IMR-90 (cell line): ENCODE measurements at regions not wholly inside any gene's neighbourhood (a gene's known extent, or its start where the extent isn't known, plus 50 kb on each side); places are given as distances from the start of the nearest gene placed in this dataset.

Experiments
- ATAC-seq: fragments of 200-7000 bp; cut with Tn5 transposase; 2 replicates; pipeline ENCODE4 v1.9.1; 2020; ENCODE audit warnings: low read depth, mild to moderate bottlenecking, moderate library complexity
- BruUV-seq: library from RNA; stranded (reverse); fragments of 400-500 nt; replicated peaks from 2 replicates; lab custom pipeline; 2021; lab: Mats Ljungman, UMichigan
- CTCF ChIA-PET: fragments of 300-600 bp; formaldehyde crosslinking; extraction: SDS; loops from one replicate; lab custom pipeline; 2021; ENCODE audit warnings: antibody characterized with exemption; lab: Yijun Ruan, JAX
- POLR2A ChIA-PET: fragments of 300-600 bp; sonication (Branson Sonifier 250); formaldehyde crosslinking; loops from one replicate; lab custom pipeline; 2022; ENCODE audit warnings: antibody characterized with exemption; ENCODE audit not compliant: unreplicated experiment; lab: Charles Lee
- DNase-seq: peaks from one replicate; pipeline ENCODE4 v3.0.0; 2013
- H2AFZ ChIP-seq: replicated peaks from 2 replicates; pipeline ENCODE3; 2013; ENCODE audit warnings: low read length, mild to moderate bottlenecking; ENCODE audit not compliant: poor library complexity
- H2AK5ac ChIP-seq: 2 replicates; pipeline ENCODE4 v1.6.1; 2013; ENCODE audit warnings: low read depth, low read length, inconsistent platforms
- H2AK9ac ChIP-seq: replicated peaks from 2 replicates; pipeline ENCODE3; 2013; ENCODE audit warnings: mild to moderate bottlenecking, low read depth, low read length, moderate library complexity; ENCODE audit not compliant: poor library complexity
- H2BK120ac ChIP-seq: 2 replicates; pipeline ENCODE4 v1.6.1; 2013; ENCODE audit warnings: low read depth, low read length, inconsistent platforms
- H2BK15ac ChIP-seq: 3 replicates; pipeline ENCODE4 v1.6.1; 2013; ENCODE audit warnings: low read depth, low read length, inconsistent platforms
- H2BK20ac ChIP-seq: 2 replicates; pipeline ENCODE4 v1.6.1; 2013; ENCODE audit warnings: low read depth, mild to moderate bottlenecking, inconsistent platforms, low read length, moderate library complexity
- H2BK5ac ChIP-seq: 2 replicates; pipeline ENCODE4 v1.6.1; 2013; ENCODE audit warnings: mild to moderate bottlenecking, low read depth, low read length, inconsistent platforms; ENCODE audit not compliant: poor library complexity, severe bottlenecking
- H3K14ac ChIP-seq: replicated peaks from 2 replicates; pipeline ENCODE4 v1.6.1; 2013; ENCODE audit warnings: low read depth, low read length, inconsistent platforms
- H3K18ac ChIP-seq: 2 replicates; pipeline ENCODE4 v1.6.1; 2013; ENCODE audit warnings: low read depth, low read length, control low read depth
- H3K23ac ChIP-seq: 2 replicates; pipeline ENCODE4 v1.6.1; 2013; ENCODE audit warnings: low read depth, low read length, inconsistent platforms
- H3K27ac ChIP-seq: 2 replicates; pipeline ENCODE4 v1.5.1; 2013; ENCODE audit warnings: mild to moderate bottlenecking, control low read depth, low read length; ENCODE audit not compliant: insufficient read depth
- H3K27me3 ChIP-seq: 2 replicates; pipeline ENCODE4 v1.6.1; 2013; ENCODE audit warnings: low read length; ENCODE audit not compliant: control insufficient read depth, insufficient read depth
- H3K36me3 ChIP-seq: 2 replicates; pipeline ENCODE4 v1.6.1; 2013; ENCODE audit warnings: low read length, mixed read lengths; ENCODE audit not compliant: control insufficient read depth, insufficient read depth
- H3K4ac ChIP-seq: 2 replicates; pipeline ENCODE4 v1.6.1; 2013; ENCODE audit warnings: low read depth, low read length, inconsistent platforms
- H3K4me1 ChIP-seq: 2 replicates; pipeline ENCODE4 v1.6.1; 2013; ENCODE audit warnings: low read length, mixed read lengths; ENCODE audit not compliant: control insufficient read depth, insufficient read depth
- H3K4me2 ChIP-seq: 2 replicates; pipeline ENCODE4 v1.6.1; 2013; ENCODE audit warnings: low read depth, mild to moderate bottlenecking, control low read depth, low read length, moderate library complexity
- H3K4me3 ChIP-seq: 2 replicates; pipeline ENCODE4 v1.5.1; 2013; ENCODE audit warnings: low read depth, mild to moderate bottlenecking, control low read depth, low read length, moderate library complexity; ENCODE audit not compliant: insufficient read depth
- H3K56ac ChIP-seq: 2 replicates; pipeline ENCODE4 v1.6.1; 2013; ENCODE audit warnings: low read length, inconsistent platforms; ENCODE audit not compliant: insufficient read depth; ENCODE audit errors: extremely low read depth
- H3K79me1 ChIP-seq, 2 experiments: 2 replicates each; pipeline ENCODE4 v1.6.1; 2013; ENCODE audit warnings: low read length in 2 of 2, inconsistent platforms in 1 of 2, low read depth in 1 of 2
- H3K9ac ChIP-seq: 2 replicates; pipeline ENCODE4 v1.6.1; 2013; ENCODE audit warnings: low read depth, low read length, control low read depth
- H3K9me1 ChIP-seq: 2 replicates; pipeline ENCODE4 v1.6.1; 2013; ENCODE audit warnings: low read length, inconsistent platforms; ENCODE audit not compliant: insufficient read depth
- H3K9me3 ChIP-seq: 2 replicates; pipeline ENCODE4 v1.6.1; 2013; ENCODE audit warnings: low read length; ENCODE audit not compliant: control insufficient read depth, insufficient read depth
- H4K20me1 ChIP-seq: 2 replicates; pipeline ENCODE4 v1.6.1; 2013; ENCODE audit warnings: low read length, inconsistent platforms; ENCODE audit not compliant: insufficient read depth
- H4K5ac ChIP-seq: 2 replicates; pipeline ENCODE4 v1.6.1; 2013; ENCODE audit warnings: mild to moderate bottlenecking, low read depth, low read length, control low read depth
- H4K8ac ChIP-seq, 2 experiments: 2 replicates each; pipeline ENCODE4 v1.6.1; 2013; ENCODE audit warnings: low read depth in 2 of 2, low read length in 2 of 2, control low read depth in 1 of 2, inconsistent platforms in 1 of 2
- H4K91ac ChIP-seq: 2 replicates; pipeline ENCODE4 v1.6.1; 2013; ENCODE audit warnings: low read depth, low read length, inconsistent platforms; ENCODE audit not compliant: insufficient read depth
- BHLHE40 ChIP-seq: fragments of 150-350 bp; IDR thresholded peaks from 2 replicates; pipeline ENCODE4 v1.6.1; 2016; ENCODE audit warnings: mild to moderate bottlenecking, low read depth, low read length
- CEBPB ChIP-seq: IDR thresholded peaks from 2 replicates; pipeline ENCODE4 v1.6.1; 2012; ENCODE audit warnings: low read depth, low read length, improper control_type of control experiment
- CTCF ChIP-seq: conservative IDR thresholded peaks from 2 replicates; pipeline ENCODE4 v1.5.1; 2012; ENCODE audit warnings: mild to moderate bottlenecking, low read depth, low read length, improper control_type of control experiment
- FOS ChIP-seq: fragments of 150-350 bp; IDR thresholded peaks from 2 replicates; pipeline ENCODE4 v1.6.1; 2016; ENCODE audit warnings: low read depth, low read length
- MAFK ChIP-seq: IDR thresholded peaks from 2 replicates; pipeline ENCODE4 v1.6.1; 2012; ENCODE audit warnings: low read depth, low read length, improper control_type of control experiment
- MAZ ChIP-seq: IDR thresholded peaks from 2 replicates; pipeline ENCODE4 v1.6.1; 2012; ENCODE audit warnings: low read depth, mild to moderate bottlenecking, low read length, improper control_type of control experiment, moderate library complexity, borderline replicate concordance
- NFE2L2 ChIP-seq: fragments of 150-350 bp; IDR thresholded peaks from 2 replicates; pipeline ENCODE4 v1.6.1; 2016; ENCODE audit warnings: low read depth, mild to moderate bottlenecking, low read length
- RAD21 ChIP-seq: IDR thresholded peaks from 2 replicates; pipeline ENCODE4 v1.6.1; 2012; ENCODE audit warnings: low read length, improper control_type of control experiment
- RCOR1 ChIP-seq: IDR thresholded peaks from 2 replicates; pipeline ENCODE4 v1.6.1; 2012; ENCODE audit warnings: mild to moderate bottlenecking, low read length, improper control_type of control experiment; ENCODE audit not compliant: insufficient replicate concordance
- SMC3 ChIP-seq: fragments of 150-350 bp; IDR thresholded peaks from 2 replicates; pipeline ENCODE4 v1.6.1; 2016; ENCODE audit warnings: low read depth, mild to moderate bottlenecking, antibody characterized with exemption, low read length, moderate library complexity
- WGBS, 2 experiments: methylation state at CpG; one replicate each; pipeline versions ENCODE4 v1.1.5 to v1.1.7; 2013; ENCODE audit warnings: missing lambda C conversion rate in 2 of 2; ENCODE audit not compliant: insufficient read length in 1 of 2; ENCODE audit errors: extremely low coverage in 2 of 2; 5-methylcytosine and 5-hydroxymethylcytosine counted together
- dilution Hi-C: fragments of 300-500 bp; cut with HindIII; formaldehyde crosslinking; loops from one replicate; pipeline ENCODE4 v1.14.3; 2018; ENCODE audit warnings: low sequenced_read_pairs; ENCODE audit not compliant: unreplicated experiment
- in situ Hi-C: fragments of 300-500 bp; cut with MboI; formaldehyde crosslinking; loops from 3 replicates; pipeline ENCODE4 v1.14.3; 2019; ENCODE audit warnings: low sequenced_read_pairs, inconsistent platforms, mixed read lengths
- intact Hi-C: fragments of 100-400 bp; cut with micrococcal nuclease; formaldehyde crosslinking; loops from 2 replicates; pipeline ENCODE4 v1.10.0; 2022
- TF ChIP-seq, protein P1 (sequence below): fragments of 150-350 bp; IDR thresholded peaks from 2 replicates; pipeline ENCODE4 v1.6.1; 2017; ENCODE audit warnings: mild to moderate bottlenecking, antibody characterized with exemption, low read length, low read depth

DNA sequence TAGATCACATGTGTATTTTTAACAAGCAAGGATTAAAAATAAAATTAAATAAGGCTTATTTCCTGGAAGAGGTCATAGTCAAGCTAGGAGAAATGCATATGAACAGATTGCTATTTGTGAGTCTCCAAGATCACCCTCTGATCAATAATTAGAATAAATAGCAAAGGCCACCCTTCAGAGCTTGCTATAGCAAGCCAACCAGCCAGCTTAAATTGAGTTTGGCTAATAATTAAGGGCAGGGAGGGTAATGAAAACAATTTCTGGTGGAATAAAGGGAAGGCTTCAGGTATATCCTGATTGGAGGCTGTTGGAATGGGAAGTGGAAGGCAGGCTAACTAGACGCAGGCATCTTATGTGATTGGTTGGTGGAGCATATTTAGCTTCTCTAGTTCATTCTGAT is 403.5 kb downstream of the ARL4A start:
- no TSS peak for BruUV-seq
- no peak overlapping the region for H2BK120ac ChIP-seq
- DNase-seq: no peak
- no peak for ATAC-seq
- no peak overlapping the region for H3K4me2 ChIP-seq
- intact Hi-C loops: loop anchor here (10.0 kb wide), 1 partner anchor 136 kb away; no protein-coding TSS in a partner anchor
- 100% methylated on average over 1 of the region's 1 CpG; no CpG with 5 or more reads in 1 of the 2 experiments for WGBS, 2 experiments
- no peak overlapping the region for H3K14ac ChIP-seq
- CTCF ChIA-PET: no interaction called here
- TF ChIP-seq CTCF (no peak), MAFK (no peak), RCOR1 (no peak), CEBPB (no peak), SMC3 (no peak), RAD21 (no peak), BHLHE40 (no peak), FOS (no peak), NFE2L2 (no peak), MAZ (no peak)
- TF ChIP-seq, protein P1, sequence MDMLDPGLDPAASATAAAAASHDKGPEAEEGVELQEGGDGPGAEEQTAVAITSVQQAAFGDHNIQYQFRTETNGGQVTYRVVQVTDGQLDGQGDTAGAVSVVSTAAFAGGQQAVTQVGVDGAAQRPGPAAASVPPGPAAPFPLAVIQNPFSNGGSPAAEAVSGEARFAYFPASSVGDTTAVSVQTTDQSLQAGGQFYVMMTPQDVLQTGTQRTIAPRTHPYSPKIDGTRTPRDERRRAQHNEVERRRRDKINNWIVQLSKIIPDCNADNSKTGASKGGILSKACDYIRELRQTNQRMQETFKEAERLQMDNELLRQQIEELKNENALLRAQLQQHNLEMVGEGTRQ: no peak
- H3K23ac ChIP-seq: no peak overlapping the region
- no peaks in the 10 kb centered on the region for H3K27me3 ChIP-seq
- no peak overlapping the region for H3K27ac ChIP-seq
- no peak overlapping the region for H3K56ac ChIP-seq
- H4K5ac ChIP-seq: no peak overlapping the region
- H3K18ac ChIP-seq: no peak overlapping the region
- no peak overlapping the region for H2BK20ac ChIP-seq
- H4K20me1 ChIP-seq: no peaks in the 10 kb centered on the region
- no peaks in the 10 kb centered on the region for H3K9me1 ChIP-seq
- no peak overlapping the region for H4K91ac ChIP-seq
- H3K4me3 ChIP-seq: no peak overlapping the region
- H3K4me1 ChIP-seq: peaks cover 2% of the 10 kb centered on the region; the same call in 1 of the 2 replicates
- H2AFZ ChIP-seq: no peak overlapping the region
- dilution Hi-C loops: no loop called here
- no peak overlapping the region for H2BK15ac ChIP-seq
- H2BK5ac ChIP-seq: no peak overlapping the region
- no peaks in the 10 kb centered on the region for H3K36me3 ChIP-seq
- POLR2A ChIA-PET: no interaction called here
- no peak overlapping the region for H3K9ac ChIP-seq
- no peak overlapping the region for H2AK5ac ChIP-seq
- no peaks in the 10 kb centered on the region for H3K79me1 ChIP-seq
- no peak overlapping the region for H3K4ac ChIP-seq
- H3K9me3 ChIP-seq: no peaks in the 10 kb centered on the region
- H4K8ac ChIP-seq: no peak overlapping the region
- no peak overlapping the region for H2AK9ac ChIP-seq
- in situ Hi-C loops: no loop called here
